Caco-2 (cell line): ENCODE measurements at regions not wholly inside any gene's neighbourhood (a gene's known extent, or its start where the extent isn't known, plus 50 kb on each side); places are given as distances from the start of the nearest gene placed in this dataset.

Experiments
- BruUV-seq: library from RNA; stranded (reverse); fragments of 400-500 nt; replicated peaks from 2 replicates; lab custom pipeline; 2021; lab: Mats Ljungman, UMichigan
- CTCF ChIA-PET: fragments of 300-600 bp; sonication (Branson Sonifier 250); formaldehyde crosslinking; loops from one replicate; lab custom pipeline; 2022; ENCODE audit warnings: antibody characterized with exemption; lab: Charles Lee
- POLR2A ChIA-PET: fragments of 300-600 bp; sonication (Branson Sonifier 250); formaldehyde crosslinking; loops from one replicate; lab custom pipeline; 2022; ENCODE audit warnings: antibody characterized with exemption; lab: Charles Lee
- DNase-seq, 2 experiments: peaks; one replicate each; pipeline versions ENCODE4 v3.0.0 to v3.0.0-alpha.2; 2020 to 2022
- H3K27me3 ChIP-seq: replicated peaks from 2 replicates; pipeline ENCODE4 v1.6.0; 2011; ENCODE audit warnings: low read length; ENCODE audit not compliant: control insufficient read depth, insufficient read depth
- H3K36me3 ChIP-seq: 2 replicates; pipeline ENCODE4 v1.5.1; 2011; ENCODE audit warnings: low read length; ENCODE audit not compliant: control insufficient read depth, insufficient read depth
- H3K4me1 ChIP-seq: fragments of 250-450 bp; sonication (Bioruptor Pico); 2 replicates; pipeline ENCODE4 v1.5.1; 2020; ENCODE audit warnings: mild to moderate bottlenecking
- H3K4me3 ChIP-seq: 2 replicates; pipeline ENCODE4 v1.5.1; 2011; ENCODE audit warnings: low read depth, mild to moderate bottlenecking, control low read depth, low read length
- H3K9me3 ChIP-seq: fragments of 250-450 bp; sonication (Bioruptor Pico); 2 replicates; pipeline ENCODE4 v1.5.1; 2020; ENCODE audit warnings: mild to moderate bottlenecking, moderate library complexity
- H3K27ac Mint-ChIP-seq: one replicate; pipeline ENCODE4 v1.8.0; 2022; ENCODE audit warnings: mixed read lengths; ENCODE audit not compliant: unreplicated experiment
- H3K27me3 Mint-ChIP-seq: one replicate; pipeline ENCODE4 v1.8.0; 2022; ENCODE audit warnings: mixed read lengths; ENCODE audit not compliant: insufficient read depth, unreplicated experiment
- H3K36me3 Mint-ChIP-seq: one replicate; pipeline ENCODE4 v1.8.0; 2022; ENCODE audit warnings: mild to moderate bottlenecking, mixed read lengths; ENCODE audit not compliant: insufficient read depth, unreplicated experiment
- H3K4me1 Mint-ChIP-seq: one replicate; pipeline ENCODE4 v1.8.0; 2022; ENCODE audit warnings: low read depth, mixed read lengths; ENCODE audit not compliant: unreplicated experiment
- H3K4me3 Mint-ChIP-seq: one replicate; pipeline ENCODE4 v1.8.0; 2022; ENCODE audit warnings: mild to moderate bottlenecking, moderate library complexity, mixed read lengths; ENCODE audit not compliant: unreplicated experiment
- H3K9me3 Mint-ChIP-seq: one replicate; pipeline ENCODE4 v1.8.0; 2022; ENCODE audit warnings: mixed read lengths; ENCODE audit not compliant: unreplicated experiment
- intact Hi-C: fragments of 100-400 bp; cut with micrococcal nuclease; formaldehyde crosslinking; loops from one replicate; pipeline ENCODE4 v1.10.0; 2022; ENCODE audit not compliant: unreplicated experiment
- TF ChIP-seq, protein P1 (sequence below), 2 experiments: fragments of 200-600 bp in 1 of 2; IDR thresholded peaks; 1 replicate in 1 of 2; 2 replicates in 1 of 2; pipeline versions ENCODE4 v1.5.1 to v1.8.0; 2011 to 2022; ENCODE audit warnings: antibody characterized with exemption in 1 of 2, control low read depth in 1 of 2, inconsistent platforms in 1 of 2, low read depth in 1 of 2, low read length in 1 of 2, mild to moderate bottlenecking in 1 of 2, moderate library complexity in 1 of 2; ENCODE audit not compliant: insufficient read depth in 1 of 2, severe bottlenecking in 1 of 2, unreplicated experiment in 1 of 2

GRCh38 chr16:5895976-5896375 is 798.4 kb upstream of the EEF2KMT start:
- no peaks in the 10 kb centered on the region for H3K27me3 ChIP-seq
- ChIA-PET CTCF (no interaction called here), POLR2A (no interaction called here)
- Mint-ChIP-seq H3K27ac (no peak overlapping the region), H3K9me3 (no peaks in the 10 kb centered on the region), H3K4me3 (no peak overlapping the region), H3K36me3 (no peaks in the 10 kb centered on the region), H3K27me3 (no peaks in the 10 kb centered on the region), H3K4me1 (no peaks in the 10 kb centered on the region)
- intact Hi-C loops, result no loop called here
- no peaks in the 10 kb centered on the region for H3K9me3 ChIP-seq
- no peaks in the 10 kb centered on the region for H3K4me1 ChIP-seq
- no peak overlapping the region for H3K4me3 ChIP-seq
- DNase-seq, result no peak
- H3K36me3 ChIP-seq, result no peaks in the 10 kb centered on the region
- TF ChIP-seq, protein P1, sequence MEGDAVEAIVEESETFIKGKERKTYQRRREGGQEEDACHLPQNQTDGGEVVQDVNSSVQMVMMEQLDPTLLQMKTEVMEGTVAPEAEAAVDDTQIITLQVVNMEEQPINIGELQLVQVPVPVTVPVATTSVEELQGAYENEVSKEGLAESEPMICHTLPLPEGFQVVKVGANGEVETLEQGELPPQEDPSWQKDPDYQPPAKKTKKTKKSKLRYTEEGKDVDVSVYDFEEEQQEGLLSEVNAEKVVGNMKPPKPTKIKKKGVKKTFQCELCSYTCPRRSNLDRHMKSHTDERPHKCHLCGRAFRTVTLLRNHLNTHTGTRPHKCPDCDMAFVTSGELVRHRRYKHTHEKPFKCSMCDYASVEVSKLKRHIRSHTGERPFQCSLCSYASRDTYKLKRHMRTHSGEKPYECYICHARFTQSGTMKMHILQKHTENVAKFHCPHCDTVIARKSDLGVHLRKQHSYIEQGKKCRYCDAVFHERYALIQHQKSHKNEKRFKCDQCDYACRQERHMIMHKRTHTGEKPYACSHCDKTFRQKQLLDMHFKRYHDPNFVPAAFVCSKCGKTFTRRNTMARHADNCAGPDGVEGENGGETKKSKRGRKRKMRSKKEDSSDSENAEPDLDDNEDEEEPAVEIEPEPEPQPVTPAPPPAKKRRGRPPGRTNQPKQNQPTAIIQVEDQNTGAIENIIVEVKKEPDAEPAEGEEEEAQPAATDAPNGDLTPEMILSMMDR (IDR thresholded peaks at IDR 0.05; ENCODE audit: insufficient read depth in 1 of 2, low read depth in 1 of 2, low read length in 1 of 2, severe bottlenecking in 1 of 2, unreplicated experiment in 1 of 2), result no peak
- no TSS peak for BruUV-seq

- Histone ChIP-seq H3K4me1 (no peaks in the 10 kb centered on the region), H3K36me3 (no peaks in the 10 kb centered on the region), H3K27me3 (no peaks in the 10 kb centered on the region), H3K4me3 (no peak overlapping the region), H3K9me3 (no peaks in the 10 kb centered on the region)
- intact Hi-C loops, result no loop called here
- DNase-seq, result no peak
- no peak overlapping the region for H3K27ac Mint-ChIP-seq
- H3K9me3 Mint-ChIP-seq, result no peaks in the 10 kb centered on the region
- no TSS peak for BruUV-seq
- TF ChIP-seq, protein P1 (IDR thresholded peaks at IDR 0.05; ENCODE audit: insufficient read depth in 1 of 2, low read depth in 1 of 2, low read length in 1 of 2, severe bottlenecking in 1 of 2, unreplicated experiment in 1 of 2), result no peak
- ChIA-PET POLR2A (no interaction called here), CTCF (no interaction called here)
- H3K4me3 Mint-ChIP-seq, result no peak overlapping the region
- H3K4me1 Mint-ChIP-seq, result no peaks in the 10 kb centered on the region
- H3K27me3 Mint-ChIP-seq, result peaks cover 2% of the 10 kb centered on the region
- H3K36me3 Mint-ChIP-seq, result no peaks in the 10 kb centered on the region
Observed at GRCh38 chr16:5895137-5895536, 797.5 kb upstream of the EEF2KMT start.

DNA sequence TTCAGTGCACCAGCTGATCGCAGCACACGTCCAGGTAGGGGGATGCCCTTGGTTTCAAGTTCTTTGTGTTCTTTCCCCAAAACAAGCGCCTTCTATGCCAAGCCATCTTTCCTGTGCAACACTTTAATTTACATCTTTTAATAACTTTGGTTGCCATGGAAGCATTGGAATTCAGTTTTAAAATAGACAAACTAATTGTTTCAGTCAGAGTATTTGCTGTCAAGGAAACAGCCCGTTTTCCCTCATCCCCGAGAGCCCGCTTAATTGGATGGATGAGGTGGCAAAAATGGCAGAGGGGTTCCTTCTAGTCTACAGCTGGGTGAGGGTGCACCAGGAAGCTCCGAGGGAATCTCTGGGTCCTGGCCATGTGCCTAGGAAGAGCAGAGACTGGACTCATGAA is 793.7 kb upstream of the EEF2KMT start:
- no TSS peak for BruUV-seq
- Mint-ChIP-seq H3K27me3 (peaks cover 2% of the 10 kb centered on the region), H3K27ac (no peak overlapping the region), H3K4me1 (no peaks in the 10 kb centered on the region), H3K36me3 (no peaks in the 10 kb centered on the region), H3K9me3 (no peaks in the 10 kb centered on the region), H3K4me3 (no peak overlapping the region)
- ChIA-PET CTCF (no interaction called here), POLR2A (no interaction called here)
- no peaks in the 10 kb centered on the region for H3K4me1 ChIP-seq
- TF ChIP-seq, protein P1 (IDR thresholded peaks at IDR 0.05; ENCODE audit: insufficient read depth in 1 of 2, low read depth in 1 of 2, low read length in 1 of 2, severe bottlenecking in 1 of 2, unreplicated experiment in 1 of 2), result no peak
- intact Hi-C loops, result no loop called here
- no peak for DNase-seq
- no peaks in the 10 kb centered on the region for H3K36me3 ChIP-seq
- no peaks in the 10 kb centered on the region for H3K27me3 ChIP-seq
- no peaks in the 10 kb centered on the region for H3K9me3 ChIP-seq
- H3K4me3 ChIP-seq, result no peak overlapping the region
